ENCODE measurements at regions not wholly inside any gene's neighbourhood (a gene's known extent, or its start where the extent isn't known, plus 50 kb on each side); places are given as distances from the start of the nearest gene placed in this dataset.

DNA sequence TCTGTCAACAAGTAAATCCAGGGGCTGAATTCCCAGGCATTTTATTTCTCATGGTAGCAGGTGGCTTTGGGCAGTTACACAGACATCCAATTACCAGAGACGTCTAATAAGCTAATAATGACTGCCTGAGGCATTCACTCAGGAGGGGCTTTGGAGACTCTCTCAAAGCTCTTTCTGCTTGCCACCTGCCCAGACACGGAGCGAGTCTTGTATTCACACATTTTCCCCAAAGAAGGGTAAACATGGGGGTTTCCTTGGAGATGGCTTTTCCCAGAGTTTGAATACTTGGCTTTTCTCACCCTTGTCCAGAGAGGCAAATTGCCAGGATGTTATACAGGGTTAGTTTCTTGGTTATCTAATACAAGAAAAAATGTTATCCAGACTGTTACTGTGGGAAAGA is 132.6 kb downstream of the DIPK2A start:
- no peaks in the 10 kb centered on the region for H3K23me2 ChIP-seq (ENCODE audit: insufficient read length, low read depth, low read length, poor library complexity, severe bottlenecking)
- no peak overlapping the region for H4K8ac ChIP-seq (replicated peaks; ENCODE audit: insufficient read length, low read depth, low read length)
- H3K4me3 Mint-ChIP-seq = no peak overlapping the region
- H3K23ac ChIP-seq (ENCODE audit: insufficient read length, low read depth, low read length) = no peak overlapping the region
- H3K79me2 ChIP-seq (ENCODE audit: insufficient read depth, low read length) = no peaks in the 10 kb centered on the region
- peaks cover 16 to 21% of the 10 kb centered on the region in 2 experiments for H3K4me1 Mint-ChIP-seq
- no peak overlapping the region for H2BK15ac ChIP-seq (ENCODE audit: low read depth, low read length)
- H3K56ac ChIP-seq (ENCODE audit: insufficient read length, low read depth, low read length) = no peak overlapping the region
- no peak overlapping the region for H4K91ac ChIP-seq (ENCODE audit: insufficient read length, low read depth, low read length)
- no peaks in the 10 kb centered on the region for H3K27me3 ChIP-seq (ENCODE audit: insufficient read depth, low read length)
- no peak overlapping the region for H4K5ac ChIP-seq (ENCODE audit: insufficient read length, low read depth, low read length)
- H3K27ac Mint-ChIP-seq = peak overlapping the region in 1 of 3 experiments; percentile 64; a peak in 2 of 7 replicates
- peaks cover 9% of the 10 kb centered on the region for H3K9me3 ChIP-seq (ENCODE audit: control insufficient read depth, low read depth, low read length)
- no peak overlapping the region for H3K27ac ChIP-seq (ENCODE audit: insufficient read length, low read depth, low read length)
- H4K20me1 ChIP-seq (ENCODE audit: control insufficient read depth, insufficient read depth, insufficient read length) = no peaks in the 10 kb centered on the region
- peaks cover 5% of the 10 kb centered on the region; the same call in 1 of the 2 replicates for H3K4me1 ChIP-seq (ENCODE audit: insufficient read depth, low read length)
- no peak overlapping the region for H2BK120ac ChIP-seq (ENCODE audit: low read depth, low read length, poor library complexity, severe bottlenecking)
- no peaks in the 10 kb centered on the region; the same call in 1 of the 2 replicates for H3K27me3 Mint-ChIP-seq (ENCODE audit: low read depth)
- no peak overlapping the region for H3K4ac ChIP-seq (ENCODE audit: low read depth, low read length)
- H3K4me2 ChIP-seq (ENCODE audit: insufficient read depth, insufficient read length, low read length) = no peak overlapping the region
- no peak overlapping the region for H3K18ac ChIP-seq (ENCODE audit: insufficient read length, low read depth, low read length)
- peaks cover 3 to 18% (median 4%) of the 10 kb centered on the region in 3 experiments; a peak in 5 of 7 replicates for H3K36me3 Mint-ChIP-seq (ENCODE audit: insufficient read depth in 1 of 3, low read depth in 3 of 3)
- WGBS (ENCODE audit: extremely low coverage, insufficient read length, low lambda C conversion rate) = no CpG with 5 or more reads among the region's 3 CpGs
- no peak overlapping the region for H2BK5ac ChIP-seq (ENCODE audit: insufficient read length, low read length)
- no peak overlapping the region for H2BK12ac ChIP-seq (ENCODE audit: insufficient read length, low read depth, low read length)
- no peak for DNase-seq
- no peak overlapping the region for H3K14ac ChIP-seq (ENCODE audit: insufficient read depth, low read length)
- H3K9me3 Mint-ChIP-seq = peaks cover 12 to 15% of the 10 kb centered on the region in 2 experiments
- no peak overlapping the region for H3K9ac ChIP-seq (ENCODE audit: extremely low read depth, insufficient read length, low read length)
- H2AFZ ChIP-seq (ENCODE audit: low read length) = no peak overlapping the region
- TF ChIP-seq, protein P1, sequence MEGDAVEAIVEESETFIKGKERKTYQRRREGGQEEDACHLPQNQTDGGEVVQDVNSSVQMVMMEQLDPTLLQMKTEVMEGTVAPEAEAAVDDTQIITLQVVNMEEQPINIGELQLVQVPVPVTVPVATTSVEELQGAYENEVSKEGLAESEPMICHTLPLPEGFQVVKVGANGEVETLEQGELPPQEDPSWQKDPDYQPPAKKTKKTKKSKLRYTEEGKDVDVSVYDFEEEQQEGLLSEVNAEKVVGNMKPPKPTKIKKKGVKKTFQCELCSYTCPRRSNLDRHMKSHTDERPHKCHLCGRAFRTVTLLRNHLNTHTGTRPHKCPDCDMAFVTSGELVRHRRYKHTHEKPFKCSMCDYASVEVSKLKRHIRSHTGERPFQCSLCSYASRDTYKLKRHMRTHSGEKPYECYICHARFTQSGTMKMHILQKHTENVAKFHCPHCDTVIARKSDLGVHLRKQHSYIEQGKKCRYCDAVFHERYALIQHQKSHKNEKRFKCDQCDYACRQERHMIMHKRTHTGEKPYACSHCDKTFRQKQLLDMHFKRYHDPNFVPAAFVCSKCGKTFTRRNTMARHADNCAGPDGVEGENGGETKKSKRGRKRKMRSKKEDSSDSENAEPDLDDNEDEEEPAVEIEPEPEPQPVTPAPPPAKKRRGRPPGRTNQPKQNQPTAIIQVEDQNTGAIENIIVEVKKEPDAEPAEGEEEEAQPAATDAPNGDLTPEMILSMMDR (conservative IDR thresholded peaks at IDR 0.05) = no peak
- no peak overlapping the region for H2BK20ac ChIP-seq (ENCODE audit: low read depth, low read length, poor library complexity, severe bottlenecking)
- H2AK5ac ChIP-seq (ENCODE audit: insufficient read length, low read length) = no peak overlapping the region
- no peak overlapping the region for H3T11ph ChIP-seq (ENCODE audit: low read length)
- H3K79me1 ChIP-seq (ENCODE audit: insufficient read depth, low read depth, low read length, poor library complexity, severe bottlenecking) = no peaks in the 10 kb centered on the region

Data from H9 (cell line).